T-helper 1 cell (primary cell): ENCODE measurements at regions not wholly inside any gene's neighbourhood (a gene's known extent, or its start where the extent isn't known, plus 50 kb on each side); places are given as distances from the start of the nearest gene placed in this dataset.

Source experiments
- DNase-seq, 5 donors: peaks; one replicate each; pipeline ENCODE4 v3.0.0-alpha.2; 2012 to 2020

DNA sequence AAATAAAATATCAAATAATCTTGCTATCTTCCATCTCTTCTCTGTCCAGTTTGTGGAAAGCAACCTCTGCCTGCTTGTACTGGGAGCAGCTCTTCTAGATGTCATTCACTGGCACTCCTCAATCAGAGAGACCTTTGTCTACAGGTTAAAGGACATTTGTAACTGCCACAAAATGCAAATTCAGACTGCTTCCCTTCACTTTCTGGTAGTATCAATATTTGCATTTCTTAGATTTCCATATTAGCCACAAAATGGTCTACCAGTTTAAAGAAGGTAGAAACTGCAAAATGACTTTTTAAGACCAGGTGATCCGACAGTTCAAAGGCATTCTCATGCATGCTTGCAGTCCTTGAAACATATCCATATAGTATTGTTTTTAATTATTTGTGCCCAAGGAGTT lies 51.7 kb upstream of the RCN1 start:
- no peak for DNase-seq

DNA sequence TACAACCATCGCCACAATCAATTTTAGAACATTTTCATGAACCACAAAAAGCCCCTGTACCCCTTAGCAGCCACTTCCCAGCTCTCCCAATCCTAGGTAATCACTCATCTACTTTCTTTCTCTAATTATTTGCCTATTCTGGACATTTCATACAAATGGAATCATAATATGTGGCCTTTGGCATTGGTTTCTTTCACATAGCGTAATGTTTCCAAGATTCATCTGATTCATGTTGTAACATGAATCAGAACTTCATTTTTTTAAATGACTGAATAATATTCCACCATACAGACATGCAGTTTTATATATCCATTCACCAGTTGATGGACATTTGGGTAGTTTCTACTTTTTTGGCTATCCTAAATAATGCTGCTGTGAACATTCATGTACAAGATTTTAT lies 56.2 kb upstream of the RCN1 start:
- DNase-seq = no peak

DNA sequence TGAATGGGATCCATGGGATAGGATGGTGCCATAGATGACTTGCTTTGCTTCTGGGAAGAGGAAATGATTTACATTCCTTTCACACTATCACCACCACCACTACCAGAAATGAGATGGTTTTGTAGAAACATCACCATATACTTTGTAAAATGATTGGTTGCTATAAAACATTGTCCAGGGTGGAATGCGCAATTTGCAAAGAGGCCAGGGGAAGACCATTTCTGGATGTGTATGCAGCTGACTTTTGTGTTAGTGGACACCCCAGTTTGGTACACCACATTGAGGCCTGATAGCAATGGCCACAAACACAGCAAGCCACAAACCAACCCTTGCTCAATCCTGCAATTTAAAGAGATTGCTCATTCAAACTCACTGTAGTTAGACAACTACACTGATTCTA lies 56.7 kb upstream of the RCN1 start:
- no peak for DNase-seq

DNA sequence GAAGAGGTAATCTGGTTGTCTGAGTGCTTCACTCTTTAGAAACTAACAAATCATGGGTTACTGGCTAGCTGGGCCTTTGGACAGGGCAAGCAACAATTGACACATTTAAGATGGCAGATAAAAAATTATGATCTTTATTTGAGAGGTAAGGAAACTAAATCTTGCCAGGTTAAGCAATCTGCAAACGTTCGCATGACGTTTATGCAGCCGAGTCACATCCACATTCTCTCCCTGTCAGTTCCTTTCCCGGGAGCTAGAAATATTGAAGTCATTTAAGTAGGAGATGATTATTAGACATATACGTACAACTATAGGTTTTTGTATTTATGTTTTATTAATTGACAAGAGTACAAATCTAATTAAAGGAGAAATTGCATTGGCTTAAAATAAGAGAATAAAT lies 57.4 kb upstream of the RCN1 start:
- no peak for DNase-seq

DNA sequence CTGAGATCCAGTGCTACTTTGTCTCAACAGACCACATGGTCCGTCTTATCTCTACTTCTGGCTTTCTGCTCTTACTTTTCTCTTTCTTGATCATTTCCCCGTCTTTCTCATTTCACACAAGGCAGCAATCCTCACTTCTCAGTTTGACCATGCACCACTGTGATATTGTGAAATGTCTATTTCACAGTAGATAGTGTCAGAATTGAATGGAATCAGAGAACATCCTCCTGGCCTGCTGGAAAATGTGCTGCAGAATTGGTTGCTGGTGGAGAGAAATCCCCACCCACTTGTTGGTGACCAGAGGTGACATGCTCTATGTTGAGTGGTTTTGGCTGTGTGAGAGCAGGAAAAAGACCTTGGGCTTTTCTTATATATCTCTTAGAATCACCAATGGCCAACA lies 57.8 kb upstream of the RCN1 start:
- no peak for DNase-seq

DNA sequence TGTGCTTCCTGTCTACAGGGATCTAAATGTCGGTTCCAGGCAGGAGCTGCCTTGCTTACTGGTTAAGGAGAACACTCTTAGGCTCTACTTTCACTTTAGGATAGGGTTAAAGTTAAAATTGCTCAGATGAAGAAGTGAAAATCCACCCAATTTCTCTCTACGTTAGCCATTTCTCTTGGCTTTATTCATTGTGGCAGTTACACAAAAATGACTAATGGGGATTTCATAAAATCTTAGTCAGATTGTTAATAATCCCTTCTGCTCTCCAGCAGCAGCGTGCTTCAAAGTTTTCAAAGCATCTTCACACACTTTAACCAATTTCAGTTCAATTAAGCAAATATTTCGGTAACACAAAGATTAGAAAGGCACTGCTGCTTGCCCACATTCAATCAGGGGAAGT lies 58.4 kb upstream of the RCN1 start:
- DNase-seq = no peak

DNA sequence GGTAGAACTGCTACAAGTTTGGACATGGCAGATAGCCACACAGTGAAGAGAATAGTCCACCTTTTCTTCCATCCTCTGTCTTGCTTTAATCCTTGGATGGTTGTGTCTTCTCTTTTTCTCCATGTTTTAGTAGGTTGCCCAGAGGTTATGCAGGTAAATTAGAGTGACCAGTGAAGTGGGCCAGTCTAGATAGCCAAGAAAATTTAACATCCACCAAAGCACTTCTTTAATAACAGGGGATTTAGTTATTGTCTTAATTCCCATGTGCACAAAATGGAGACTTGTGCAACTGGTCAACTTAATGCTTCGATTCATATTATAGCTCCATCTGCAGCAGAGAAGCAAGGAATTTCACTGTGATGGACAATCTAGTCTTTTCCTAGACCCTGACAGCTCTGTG lies 58.8 kb upstream of the RCN1 start:
- DNase-seq = no peak

DNA sequence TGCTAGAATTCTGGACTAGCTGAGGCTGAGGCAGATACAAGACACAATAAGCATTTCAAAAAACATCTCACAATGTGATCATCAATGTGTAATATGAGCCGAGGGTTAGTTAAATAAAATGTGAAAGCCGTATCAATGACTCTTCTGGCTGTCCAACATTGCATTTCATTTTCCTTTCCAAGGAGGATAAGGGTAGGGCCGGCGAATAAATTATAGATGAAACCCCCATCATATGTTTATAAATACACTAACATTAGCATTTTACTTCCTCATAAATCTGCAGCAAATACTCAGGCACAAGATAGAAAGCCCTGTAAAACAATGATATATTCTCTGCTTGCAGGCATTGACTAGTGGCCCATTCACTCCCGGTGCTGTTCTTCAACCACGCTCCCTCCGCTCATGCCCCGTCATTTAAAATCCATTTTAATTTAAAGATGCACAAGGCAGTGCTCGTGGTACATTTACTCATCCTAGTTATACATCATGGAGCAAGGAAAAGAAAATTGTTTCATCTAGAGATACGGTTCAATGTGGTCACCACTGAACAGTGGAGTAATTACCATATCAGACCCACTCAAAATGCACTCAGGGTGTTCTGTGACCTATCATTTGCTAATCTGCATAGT lies 59.9 kb upstream of the RCN1 start:
- no peak for DNase-seq

DNA sequence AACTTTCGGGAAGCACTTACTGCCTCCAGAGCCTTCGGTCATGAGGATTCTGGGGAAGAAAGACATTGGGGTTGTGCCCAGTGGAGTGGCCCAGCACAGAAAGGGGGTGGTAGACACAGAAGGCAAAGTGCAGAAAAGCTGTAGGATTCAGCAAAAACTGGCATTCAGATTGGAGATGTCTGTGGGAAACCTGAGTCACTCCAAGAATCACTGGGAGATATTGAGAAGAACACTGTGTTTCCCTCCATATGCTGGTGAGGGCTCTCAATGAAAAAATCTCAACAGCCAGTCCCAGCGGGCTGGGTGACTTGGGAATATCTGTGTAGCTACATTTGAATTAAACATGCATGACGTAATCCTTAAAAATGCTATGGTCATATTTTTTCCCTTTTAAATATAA lies 61.2 kb upstream of the RCN1 start:
- no peak for DNase-seq

DNA sequence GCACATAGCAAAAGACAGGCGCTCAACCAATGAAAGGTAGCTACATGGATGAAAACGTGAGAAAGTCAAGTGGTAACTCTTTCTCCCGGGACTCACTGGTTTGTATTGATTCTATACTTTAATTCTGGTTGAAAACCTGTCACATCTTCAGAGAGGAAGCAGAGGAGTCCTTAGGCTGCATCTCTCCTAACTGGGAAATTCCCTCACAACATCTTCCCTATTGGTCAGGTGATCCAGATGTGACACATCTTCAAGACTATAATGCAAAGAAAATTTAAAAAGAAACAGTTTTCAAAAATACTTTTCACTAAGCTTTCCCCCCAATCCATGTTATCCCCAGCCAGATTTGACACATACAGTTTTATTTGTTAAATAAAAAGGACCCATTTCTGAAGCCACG lies 62.7 kb upstream of the RCN1 start:
- no peak for DNase-seq

DNA sequence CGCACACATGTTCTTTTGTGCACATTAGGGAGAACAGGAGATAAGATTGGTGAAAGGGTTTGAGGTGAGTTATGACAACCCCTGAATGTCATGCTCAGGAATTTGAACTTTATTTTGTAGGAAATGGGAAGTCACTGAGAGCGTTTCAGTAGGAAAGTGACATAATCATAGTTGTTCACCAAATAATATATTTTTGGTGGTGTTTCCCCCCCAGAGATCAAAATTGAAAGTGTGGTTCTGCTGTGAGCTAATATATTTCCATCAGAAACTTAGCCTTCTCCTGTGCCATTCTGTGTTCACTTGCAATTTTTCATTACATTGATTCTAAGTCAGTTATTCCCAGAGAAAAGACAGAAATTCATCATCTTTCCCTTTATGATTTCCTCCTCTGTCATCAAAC lies 64.1 kb upstream of the RCN1 start:
- no peak for DNase-seq

DNA sequence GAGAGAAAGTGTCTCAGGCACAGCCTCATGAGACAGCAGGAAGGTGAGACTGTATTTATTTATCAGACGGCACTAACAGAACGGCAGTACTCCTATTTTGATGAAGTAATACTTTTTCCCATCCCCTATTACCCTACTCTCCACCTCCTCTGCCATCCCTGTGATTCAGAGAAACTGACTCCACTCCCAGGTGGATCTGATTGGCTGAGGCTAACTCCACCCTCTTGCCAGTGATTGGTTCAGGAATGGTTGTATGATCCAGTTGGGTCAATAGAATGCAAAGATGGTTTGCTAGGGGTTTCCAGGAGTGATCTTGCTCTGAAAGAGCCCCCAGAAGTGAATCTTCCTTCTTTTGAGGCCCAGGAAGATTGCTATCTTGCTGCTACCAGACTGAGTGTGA lies 65.9 kb upstream of the RCN1 start:
- no peak for DNase-seq

DNA sequence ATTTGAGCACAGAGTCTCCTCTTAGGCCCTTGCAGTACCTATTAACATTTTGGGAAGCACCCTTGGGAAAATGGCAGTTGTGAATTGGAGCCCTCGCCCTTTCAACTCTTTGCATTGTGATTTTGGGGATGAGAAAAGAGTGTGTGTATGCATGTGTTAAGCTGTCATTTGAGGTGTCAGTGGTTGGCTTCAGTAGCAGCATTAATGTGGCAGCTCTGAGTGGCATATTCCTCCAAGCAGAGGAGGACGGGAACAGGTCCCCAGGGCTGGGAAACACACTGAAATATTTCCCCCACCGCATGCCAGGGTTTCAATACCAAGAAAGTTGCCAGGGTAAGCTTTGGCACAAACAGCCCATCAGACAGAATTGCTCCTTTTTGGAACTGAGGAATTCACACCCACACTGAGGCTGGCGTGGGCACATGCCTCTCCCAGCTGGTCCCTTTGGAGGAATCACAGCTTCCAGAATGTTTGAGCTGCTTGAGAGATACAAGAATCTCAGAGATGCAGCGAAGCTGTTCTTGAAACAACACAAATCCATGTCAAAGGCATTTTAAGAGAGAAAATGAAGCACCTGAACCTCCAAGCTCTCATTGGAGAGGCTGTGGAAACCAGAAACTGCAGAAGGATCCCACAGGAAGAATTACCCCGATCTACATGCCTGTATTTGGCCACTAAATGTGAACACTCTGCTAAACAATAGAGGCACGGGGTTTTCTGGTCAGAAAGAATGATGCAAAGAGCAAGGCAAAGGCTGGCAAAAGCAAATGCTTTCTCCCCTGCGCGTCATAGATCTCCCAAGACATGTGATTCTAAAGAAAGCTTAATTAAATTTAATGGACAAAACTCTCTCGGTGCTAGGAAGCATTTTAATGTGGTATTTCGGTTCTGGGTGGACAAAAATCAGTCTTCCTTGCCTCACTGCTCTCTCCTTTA lies 67.2 kb upstream of the RCN1 start:
- no peak for DNase-seq

DNA sequence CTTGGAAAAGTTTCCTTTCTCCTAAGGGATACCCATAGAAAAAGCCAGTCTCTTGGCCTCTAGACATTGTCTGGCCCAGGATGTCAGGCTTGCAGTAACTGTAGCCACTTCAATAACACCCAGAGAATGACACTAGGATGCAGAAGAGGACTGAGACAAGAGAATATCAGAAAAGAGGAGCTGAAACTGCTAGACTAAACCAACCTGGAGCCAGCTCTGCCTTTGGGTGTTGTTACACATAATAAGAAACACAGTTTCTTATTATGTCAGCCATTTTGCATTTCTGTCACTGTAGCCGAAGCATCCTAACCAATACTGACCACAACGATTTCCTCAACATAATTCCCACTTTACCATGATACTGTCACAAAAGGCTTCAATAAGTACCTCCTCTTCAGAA lies 72.2 kb upstream of the RCN1 start:
- DNase-seq = no peak

DNA sequence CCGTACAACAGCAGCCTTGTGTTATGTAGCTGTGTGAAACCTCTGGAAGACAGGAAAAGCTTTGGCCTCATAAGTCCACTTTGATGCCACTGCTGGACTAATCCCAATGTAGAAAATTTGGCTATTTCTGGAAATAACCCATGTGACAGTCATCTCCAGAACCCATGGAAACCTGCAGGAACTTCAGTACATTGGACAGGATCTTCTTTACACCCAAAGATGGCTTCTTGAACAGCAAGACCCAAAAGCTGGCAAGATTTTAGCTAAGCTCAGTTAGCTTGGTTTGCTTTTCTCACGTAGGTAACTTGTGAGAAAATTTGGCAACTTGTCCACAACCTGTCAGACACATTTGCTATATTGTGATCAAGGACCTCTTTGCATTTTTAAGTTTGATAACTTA lies 74.8 kb upstream of the RCN1 start:
- no peak for DNase-seq

DNA sequence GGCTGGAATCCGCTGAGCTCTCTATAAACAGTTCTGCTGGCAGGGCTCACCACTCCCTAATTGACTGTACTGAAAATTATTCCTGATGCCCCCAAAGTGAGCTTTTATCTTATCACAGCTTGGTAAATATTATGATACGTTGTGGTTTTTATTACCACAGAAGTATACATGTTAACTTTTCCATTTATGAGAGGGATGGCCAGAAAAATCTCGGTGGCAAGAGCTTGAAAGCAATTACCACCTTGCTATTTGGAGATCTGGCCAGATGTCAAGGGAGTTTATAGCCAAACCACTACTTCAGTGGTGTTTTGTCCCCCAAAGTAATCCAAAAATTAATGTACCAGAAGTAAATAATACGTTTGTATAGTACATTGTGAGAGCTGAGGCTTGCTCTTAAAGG lies 75.4 kb upstream of the RCN1 start:
- DNase-seq = no peak

DNA sequence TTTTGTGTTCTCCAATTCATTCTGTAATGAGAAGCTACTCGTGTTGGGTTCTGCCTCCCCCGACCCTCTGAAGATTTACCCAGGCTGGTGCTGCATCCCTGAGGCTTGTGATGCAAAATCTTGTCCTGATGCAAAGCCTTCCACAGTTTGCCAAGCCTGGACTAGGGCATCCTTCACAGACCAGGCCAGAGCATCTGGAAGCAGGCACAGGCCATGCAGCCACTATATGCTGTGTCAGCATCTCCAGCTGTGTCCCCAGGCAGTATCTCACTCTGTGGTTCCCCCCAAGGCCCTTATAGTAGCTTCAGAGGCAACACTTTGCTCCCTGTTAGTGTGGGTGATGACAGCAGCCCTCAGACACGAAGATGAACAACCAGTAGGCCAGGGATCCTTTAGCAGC lies 77.3 kb upstream of the RCN1 start:
- DNase-seq = no peak

DNA sequence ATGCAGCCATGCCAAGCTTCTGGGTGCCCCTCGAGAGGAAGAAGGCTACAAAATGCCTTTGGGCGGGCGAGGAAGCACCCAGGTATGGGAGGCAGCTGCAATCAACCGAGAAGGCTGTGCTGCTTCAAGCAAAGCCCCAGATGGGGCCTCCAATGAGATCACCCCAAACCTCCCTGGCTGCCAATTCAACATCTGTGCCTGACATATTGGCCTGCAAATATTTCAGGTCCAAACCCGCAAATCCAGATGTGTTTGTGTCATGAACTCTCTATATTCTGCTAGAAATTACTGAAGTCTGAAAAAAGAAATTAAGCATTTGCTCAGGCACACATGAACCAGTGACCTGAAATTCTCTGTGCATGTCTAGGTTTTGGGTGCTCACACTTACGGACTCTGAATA lies 78.8 kb upstream of the RCN1 start:
- no peak for DNase-seq

DNA sequence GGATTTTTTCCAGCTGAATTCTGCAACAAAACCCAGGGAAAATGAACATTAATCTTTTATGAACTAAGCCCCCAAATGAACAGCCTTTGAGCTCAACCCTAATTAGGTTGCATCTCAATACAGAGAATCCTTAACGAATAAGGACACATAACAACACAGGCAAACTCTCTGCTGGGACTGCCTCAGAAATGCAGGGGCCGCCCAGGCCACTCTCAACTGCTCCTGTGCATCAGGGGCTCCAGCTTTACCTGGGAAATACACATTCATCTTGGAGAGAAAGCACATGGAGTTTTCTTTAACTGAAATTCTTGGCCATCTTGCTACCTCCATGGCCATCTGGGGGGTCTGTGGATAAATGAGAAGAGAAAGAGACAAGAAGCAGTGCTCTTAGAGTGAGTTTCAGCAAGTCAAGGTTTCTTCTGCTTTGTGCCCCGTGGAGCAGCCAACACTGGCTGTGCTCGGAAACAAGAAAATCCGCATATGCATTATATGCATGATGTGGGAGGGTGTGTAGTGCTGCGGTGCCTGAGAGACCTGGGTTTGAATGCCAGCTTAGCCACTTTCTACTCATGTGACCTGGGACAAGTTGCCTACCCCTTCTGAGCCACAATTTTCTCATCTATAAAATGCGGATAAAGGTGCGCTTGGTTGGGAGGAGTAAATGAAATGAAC lies 81.9 kb upstream of the RCN1 start:
- no peak for DNase-seq

DNA sequence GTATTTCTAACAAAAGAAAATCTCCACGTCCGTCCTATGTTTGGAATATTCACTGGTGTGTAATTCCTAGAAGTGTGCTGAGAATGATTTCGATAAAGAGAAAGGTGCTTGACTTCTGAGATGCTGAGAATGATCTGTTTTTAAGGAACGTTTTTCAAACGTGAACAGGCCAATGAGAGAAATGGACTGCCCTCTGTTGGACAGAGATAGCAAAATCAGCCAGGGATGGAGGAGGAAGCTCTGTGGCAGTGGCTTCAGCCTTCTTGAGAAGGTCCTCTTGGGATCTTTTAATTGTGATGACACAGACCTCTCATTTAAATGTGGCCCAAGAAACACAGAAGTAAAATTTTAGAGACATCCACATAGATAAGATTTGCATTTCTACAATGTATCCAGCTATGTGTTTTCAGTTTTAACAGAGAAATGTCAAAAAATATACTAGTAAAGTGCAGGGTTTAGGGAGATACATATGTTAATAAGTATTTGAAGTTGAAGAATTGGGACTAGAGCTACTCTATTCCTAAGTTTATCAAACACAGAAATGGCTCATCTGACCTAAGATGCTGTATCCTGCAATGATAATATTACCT lies 84.0 kb upstream of the RCN1 start:
- peak in 2 of 5 donors; percentile 6 to 10 for DNase-seq

DNA sequence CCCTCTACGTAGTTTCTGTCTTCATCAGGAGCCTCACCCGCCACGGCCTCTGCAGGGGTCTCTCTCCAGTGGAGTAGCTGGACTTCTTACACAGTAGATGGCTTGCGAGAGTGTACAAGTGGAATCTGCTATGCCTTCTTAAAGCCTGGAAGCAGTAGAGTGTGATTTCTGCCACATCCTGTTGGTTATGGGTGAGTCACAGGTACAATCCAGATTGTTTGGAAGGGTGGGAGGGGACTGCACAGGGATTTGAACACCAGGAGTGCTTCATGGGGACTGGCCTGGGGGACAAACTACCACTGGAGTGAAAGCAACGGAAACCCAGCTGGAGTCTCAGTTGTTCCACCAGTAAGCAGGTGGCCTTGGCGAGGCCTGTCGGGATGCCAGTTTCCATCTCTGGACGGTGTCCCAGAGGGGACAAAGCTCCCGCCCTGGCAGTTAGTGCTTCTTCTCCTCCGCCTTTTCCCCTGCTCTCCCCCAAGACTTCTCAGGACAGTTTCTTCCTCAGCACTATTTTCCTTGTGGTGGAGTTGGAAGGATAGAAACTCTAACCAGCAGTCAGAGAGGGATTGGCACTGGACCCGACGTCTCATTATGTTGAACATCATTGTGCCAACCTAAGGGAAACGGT lies 85.0 kb upstream of the RCN1 start:
- DNase-seq = no peak

DNA sequence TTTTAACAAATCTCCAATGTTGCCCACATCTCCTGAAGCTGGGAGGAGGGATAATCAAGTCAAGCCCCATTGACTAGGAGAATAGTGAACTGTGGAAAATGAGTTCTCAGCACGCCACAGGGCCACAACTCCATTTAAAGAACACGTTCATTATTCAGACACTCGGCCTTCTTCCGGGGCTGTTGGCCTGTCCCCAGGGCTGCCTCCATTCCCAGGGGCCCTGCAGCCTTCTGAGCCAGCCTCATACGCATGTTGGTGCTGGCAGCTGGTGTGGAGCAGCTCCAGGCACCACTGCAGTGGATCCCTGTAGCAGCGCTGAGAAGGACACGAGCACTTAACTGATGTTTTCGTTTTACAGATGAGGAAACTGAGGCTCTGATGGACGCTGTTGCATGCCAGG lies 87.5 kb upstream of the RCN1 start:
- DNase-seq = no peak

DNA sequence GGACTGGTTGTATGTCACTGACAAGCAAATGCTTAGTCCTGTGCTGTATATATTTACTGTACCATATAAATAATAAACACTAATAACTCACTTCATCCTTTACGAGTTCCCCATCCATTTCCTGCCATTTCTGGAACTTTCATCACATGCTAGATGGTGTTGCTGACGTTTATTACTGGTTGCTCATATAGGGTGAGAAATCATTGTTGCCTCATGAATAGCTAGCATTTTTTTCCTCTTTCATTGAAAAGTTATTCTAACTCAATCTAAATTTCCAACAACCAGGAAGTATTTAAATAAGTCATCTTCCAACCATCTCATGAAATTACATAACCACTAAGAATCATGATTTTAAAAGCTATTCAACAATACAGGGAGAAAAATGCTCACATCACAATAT lies 88.6 kb upstream of the RCN1 start:
- DNase-seq = no peak
